SK-N-SH (cell line): ENCODE measurements at regions not wholly inside any gene's neighbourhood (a gene's known extent, or its start where the extent isn't known, plus 50 kb on each side); places are given as distances from the start of the nearest gene placed in this dataset.

Experiments
- CTCF ChIA-PET: fragments of 300-600, 350-600 bp; formaldehyde crosslinking; extraction: SDS; loops from one replicate; lab custom pipeline; 2021; lab: Yijun Ruan, JAX
- POLR2A ChIA-PET: fragments of 350-600 bp; sonication (Branson Sonifier 250); formaldehyde crosslinking; extraction: SDS; loops from one replicate; lab custom pipeline; 2020; ENCODE audit warnings: antibody characterized with exemption, inconsistent platforms; lab: Yijun Ruan, JAX
- DNase-seq: peaks from one replicate; pipeline ENCODE4 v3.0.0; 2012
- H2AFZ ChIP-seq: fragments of 200-600 bp; sonication (generic); 2 replicates; pipeline ENCODE4 v1.8.1; 2016; ENCODE audit warnings: antibody characterized with exemption, mild to moderate bottlenecking, low read depth
- H3F3A ChIP-seq: fragments of 200-600 bp; sonication (generic); replicated peaks from 2 replicates; pipeline ENCODE3; 2016; ENCODE audit warnings: antibody characterized with exemption, mild to moderate bottlenecking; ENCODE audit not compliant: insufficient read depth
- H3K27ac ChIP-seq, 2 experiments: fragments of 200-500 bp in 1 of 2; fragments of 200-600 bp in 1 of 2; sonication (Bioruptor generic) in 1 of 2; sonication (generic), shearing (Covaris generic) in 1 of 2; 2 replicates each; pipeline versions ENCODE4 v1.5.1 to v1.6.1; 2014 to 2016; ENCODE audit warnings: low read depth in 2 of 2, inconsistent platforms in 1 of 2, low read length in 1 of 2, mild to moderate bottlenecking in 1 of 2, mixed read lengths in 1 of 2
- H3K27me3 ChIP-seq: fragments of 200-600 bp; sonication (generic), shearing (Covaris generic); 2 replicates; pipeline ENCODE4 v1.6.1; 2016; ENCODE audit warnings: mixed run types; ENCODE audit not compliant: insufficient read depth
- H3K36me3 ChIP-seq, 2 experiments: fragments of 200-500 bp in 1 of 2; fragments of 200-600 bp in 1 of 2; sonication (Bioruptor generic) in 1 of 2; sonication (generic) in 1 of 2; replicated peaks in 1 of 2; 2 replicates each; pipeline versions ENCODE3 to v1.5.1; 2014 to 2016; ENCODE audit warnings: low read length in 1 of 2, mild to moderate bottlenecking in 1 of 2; ENCODE audit not compliant: insufficient read depth in 2 of 2, control insufficient read depth in 1 of 2
- H3K4me1 ChIP-seq, 2 experiments: fragments of 200-500 bp in 1 of 2; fragments of 200-600 bp in 1 of 2; sonication (Bioruptor generic) in 1 of 2; sonication (generic), shearing (Covaris generic) in 1 of 2; 2 replicates each; pipeline versions ENCODE4 v1.5.1 to v1.6.1; 2014 to 2016; ENCODE audit warnings: low read depth in 1 of 2, low read length in 1 of 2, mixed run types in 1 of 2; ENCODE audit not compliant: insufficient read depth in 2 of 2, control insufficient read depth in 1 of 2
- H3K4me2 ChIP-seq: fragments of 200-600 bp; sonication (generic), shearing (Covaris generic); 2 replicates; pipeline ENCODE4 v1.6.1; 2017; ENCODE audit warnings: mixed run types
- H3K4me3 ChIP-seq, 2 experiments: fragments of 200-500 bp in 1 of 2; fragments of 200-600 bp in 1 of 2; sonication (Bioruptor generic) in 1 of 2; sonication (generic), shearing (Covaris generic) in 1 of 2; 2 replicates each; pipeline versions ENCODE4 v1.5.1 to v1.8.1; 2014 to 2016; ENCODE audit warnings: low read depth in 2 of 2, inconsistent platforms in 1 of 2, low read length in 1 of 2, mild to moderate bottlenecking in 1 of 2, mixed read lengths in 1 of 2, moderate library complexity in 1 of 2
- H3K79me2 ChIP-seq: fragments of 200-600 bp; sonication (generic); 2 replicates; pipeline ENCODE4 v1.8.1; 2017; ENCODE audit warnings: mild to moderate bottlenecking; ENCODE audit not compliant: insufficient read depth
- H3K9ac ChIP-seq: fragments of 200-600 bp; sonication (generic); 2 replicates; pipeline ENCODE4 v1.6.1; 2017; ENCODE audit warnings: mixed run types
- H3K9me2 ChIP-seq: fragments of 200-600 bp; sonication (generic); 2 replicates; pipeline ENCODE4 v1.6.1; 2017; ENCODE audit warnings: mixed run types
- H3K9me3 ChIP-seq: fragments of 200-600 bp; sonication (generic); 2 replicates; pipeline ENCODE4 v1.6.1; 2017; ENCODE audit warnings: mixed run types, mild to moderate bottlenecking, moderate library complexity
- H4K20me1 ChIP-seq: fragments of 200-600 bp; sonication (generic); 2 replicates; pipeline ENCODE4 v1.6.1; 2017; ENCODE audit warnings: mild to moderate bottlenecking, mixed run types; ENCODE audit not compliant: insufficient read depth
- CTCF ChIP-seq: fragments of 200-600 bp; sonication (generic); IDR thresholded peaks from 2 replicates; pipeline ENCODE4 v1.6.1; 2017; ENCODE audit warnings: antibody characterized with exemption, mild to moderate bottlenecking, moderate library complexity
- EP300 ChIP-seq, 2 experiments: IDR thresholded peaks; 2 replicates each; pipeline versions ENCODE4 v1.4.0 to v1.6.1; 2012; ENCODE audit warnings: borderline replicate concordance in 1 of 2, low read depth in 1 of 2, low read length in 1 of 2
- FOSL2 ChIP-seq: IDR thresholded peaks from 2 replicates; pipeline ENCODE4 v1.4.0; 2012; ENCODE audit warnings: low read depth, mild to moderate bottlenecking, moderate library complexity, borderline replicate concordance
- GATA2 ChIP-seq: sonication (generic); formaldehyde crosslinking; IDR thresholded peaks from 2 replicates; pipeline ENCODE4 v1.5.0; 2020; ENCODE audit warnings: mild to moderate bottlenecking, missing genetic modification reagents
- IRF3 ChIP-seq: fragments of 150-350 bp; IDR thresholded peaks from 2 replicates; pipeline ENCODE4 v1.6.1; 2016; ENCODE audit warnings: mild to moderate bottlenecking, low read depth, low read length
- MAX ChIP-seq: IDR thresholded peaks from 2 replicates; pipeline ENCODE4 v1.4.0; 2012; ENCODE audit warnings: low read depth
- MXI1 ChIP-seq: IDR thresholded peaks from 2 replicates; pipeline ENCODE4 v1.6.1; 2012; ENCODE audit warnings: mild to moderate bottlenecking, low read depth, low read length, improper control_type of control experiment
- NFIC ChIP-seq: IDR thresholded peaks from 2 replicates; pipeline ENCODE4 v1.4.0; 2012; ENCODE audit warnings: borderline replicate concordance
- POLR2AphosphoS5 ChIP-seq: IDR thresholded peaks from 2 replicates; pipeline ENCODE4 v1.6.1; 2012; ENCODE audit warnings: low read depth, low read length
- RAD21 ChIP-seq: IDR thresholded peaks from 2 replicates; pipeline ENCODE4 v1.6.1; 2012; ENCODE audit warnings: mild to moderate bottlenecking, low read length
- REST ChIP-seq: IDR thresholded peaks from 2 replicates; pipeline ENCODE4 v1.6.1; 2012; ENCODE audit warnings: mild to moderate bottlenecking, low read depth, low read length, moderate library complexity
- USF1 ChIP-seq: IDR thresholded peaks from 2 replicates; pipeline ENCODE4 v1.4.0; 2012; ENCODE audit warnings: low read depth, borderline replicate concordance
- YY1 ChIP-seq: IDR thresholded peaks from 2 replicates; pipeline ENCODE4 v1.4.0; 2012; ENCODE audit warnings: low read depth, mild to moderate bottlenecking
- ZBTB33 ChIP-seq: IDR thresholded peaks from 2 replicates; pipeline ENCODE4 v1.4.0; 2012; ENCODE audit warnings: low read depth, borderline replicate concordance
- WGBS: methylation state at CpG from one replicate; pipeline ENCODE4 v1.1.6; 2017; ENCODE audit warnings: low lambda C conversion rate; 5-methylcytosine and 5-hydroxymethylcytosine counted together

GRCh38 chr3:87797872-87798566, 260.8 kb downstream of the CGGBP1 start (continued):
- TF ChIP-seq REST (no peak), RAD21 (no peak), POLR2AphosphoS5 (no peak), ZBTB33 (no peak), FOSL2 (no peak), NFIC (no peak)

GRCh38 chr3:87796843-87797185, 262.0 kb downstream of the CGGBP1 start:
- no peaks in the 10 kb centered on the region for H3F3A ChIP-seq
- H3K9me3 ChIP-seq = no peaks in the 10 kb centered on the region
- ChIA-PET POLR2A (no interaction called here), CTCF (no interaction called here)
- H3K27ac ChIP-seq = no peak overlapping the region
- no peaks in the 10 kb centered on the region; a peak in 1 of 4 replicates for H3K4me1 ChIP-seq
- H3K9ac ChIP-seq = no peak overlapping the region
- H3K36me3 ChIP-seq = no peaks in the 10 kb centered on the region
- no peaks in the 10 kb centered on the region for H3K79me2 ChIP-seq
- no peak overlapping the region for H3K4me3 ChIP-seq
- no peaks in the 10 kb centered on the region for H4K20me1 ChIP-seq
- no peak overlapping the region; the same call in 1 of the 2 replicates for H3K4me2 ChIP-seq
- H2AFZ ChIP-seq = no peak overlapping the region
- DNase-seq = no peak
- 12% methylated on average over 3 of the region's 3 CpGs for WGBS
- H3K27me3 ChIP-seq = peaks cover 30% of the 10 kb centered on the region
- no peaks in the 10 kb centered on the region for H3K9me2 ChIP-seq
- TF ChIP-seq RAD21 (no peak), YY1 (no peak), GATA2 (CRISPR knock-in tag) (no peak), MAX (no peak), CTCF (no peak), ZBTB33 (no peak), IRF3 (no peak), MXI1 (no peak), EP300 (IDR thresholded peaks at IDR 0.05; ENCODE audit: borderline replicate concordance in 1 of 2, low read depth in 1 of 2, low read length in 1 of 2) (no peak), USF1 (no peak)
